ENCODE measurements at regions not wholly inside any gene's neighbourhood (a gene's known extent, or its start where the extent isn't known, plus 50 kb on each side); places are given as distances from the start of the nearest gene placed in this dataset.

DNA sequence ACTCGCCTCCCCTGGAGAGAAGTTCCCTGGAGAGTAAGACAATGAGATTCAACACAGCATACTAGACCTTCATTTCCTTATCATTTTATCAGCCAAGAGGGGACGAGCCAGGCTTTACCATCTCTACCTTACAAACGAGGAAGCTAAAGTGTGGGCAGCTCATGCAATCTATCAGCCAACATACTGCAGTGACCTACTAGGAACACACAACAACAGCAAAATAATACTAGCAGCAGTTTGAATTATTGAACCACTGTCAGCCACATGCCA lies 60.0 kb upstream of the TEX51 start:
- Histone ChIP-seq H3K9me3 (no peaks in the 10 kb centered on the region), H3K4me1 (peaks cover 0 to 4% (median 0%) of the 10 kb centered on the region in 3 donors), H3K27me3 (no peaks in the 10 kb centered on the region), H3K4me3 (no peak overlapping the region), H3K27ac (no peak overlapping the region), H3K36me3 (no peaks in the 10 kb centered on the region)
- no peak for ATAC-seq
- WGBS, 2 donors (ENCODE audit: low coverage in 1 of 2), result 12 to 28% methylated on average over 3 of the region's 3 CpGs
- no peak for TF ChIP-seq POLR2AphosphoS5 (IDR thresholded peaks at IDR 0.05)
- no peak for TF ChIP-seq EP300 (IDR thresholded peaks at IDR 0.05)
- TF ChIP-seq POLR2A (IDR thresholded peaks at IDR 0.05), result no peak
- TF ChIP-seq, protein P1, sequence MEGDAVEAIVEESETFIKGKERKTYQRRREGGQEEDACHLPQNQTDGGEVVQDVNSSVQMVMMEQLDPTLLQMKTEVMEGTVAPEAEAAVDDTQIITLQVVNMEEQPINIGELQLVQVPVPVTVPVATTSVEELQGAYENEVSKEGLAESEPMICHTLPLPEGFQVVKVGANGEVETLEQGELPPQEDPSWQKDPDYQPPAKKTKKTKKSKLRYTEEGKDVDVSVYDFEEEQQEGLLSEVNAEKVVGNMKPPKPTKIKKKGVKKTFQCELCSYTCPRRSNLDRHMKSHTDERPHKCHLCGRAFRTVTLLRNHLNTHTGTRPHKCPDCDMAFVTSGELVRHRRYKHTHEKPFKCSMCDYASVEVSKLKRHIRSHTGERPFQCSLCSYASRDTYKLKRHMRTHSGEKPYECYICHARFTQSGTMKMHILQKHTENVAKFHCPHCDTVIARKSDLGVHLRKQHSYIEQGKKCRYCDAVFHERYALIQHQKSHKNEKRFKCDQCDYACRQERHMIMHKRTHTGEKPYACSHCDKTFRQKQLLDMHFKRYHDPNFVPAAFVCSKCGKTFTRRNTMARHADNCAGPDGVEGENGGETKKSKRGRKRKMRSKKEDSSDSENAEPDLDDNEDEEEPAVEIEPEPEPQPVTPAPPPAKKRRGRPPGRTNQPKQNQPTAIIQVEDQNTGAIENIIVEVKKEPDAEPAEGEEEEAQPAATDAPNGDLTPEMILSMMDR (IDR thresholded peaks at IDR 0.05), result no peak

DNA sequence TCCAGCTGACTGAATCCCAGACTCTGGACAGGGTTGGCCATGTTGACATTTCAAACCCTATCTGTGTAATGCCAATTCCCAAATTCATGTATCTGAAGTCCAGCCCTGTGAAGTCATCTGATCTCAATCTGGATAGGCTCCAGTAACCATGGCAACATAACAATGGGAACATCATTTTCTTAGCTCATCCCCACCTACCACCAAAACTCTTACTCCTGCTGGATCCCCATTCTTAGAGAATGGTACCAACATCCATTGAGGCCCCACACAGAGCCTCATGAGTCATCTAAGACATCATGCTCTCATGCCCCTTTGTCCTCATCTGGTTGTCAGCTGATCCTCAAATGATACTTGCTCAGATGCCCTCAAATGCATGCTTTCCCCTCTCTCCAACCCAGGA lies 58.9 kb upstream of the TEX51 start:
- no peaks in the 10 kb centered on the region for H3K27me3 ChIP-seq
- peaks cover 0 to 4% (median 0%) of the 10 kb centered on the region in 3 donors for H3K4me1 ChIP-seq
- no peaks in the 10 kb centered on the region for H3K36me3 ChIP-seq
- no peak for ATAC-seq
- H3K9me3 ChIP-seq, result no peaks in the 10 kb centered on the region
- TF ChIP-seq POLR2AphosphoS5 (IDR thresholded peaks at IDR 0.05), result no peak
- no peak for TF ChIP-seq POLR2A (IDR thresholded peaks at IDR 0.05)
- TF ChIP-seq EP300 (IDR thresholded peaks at IDR 0.05), result no peak
- TF ChIP-seq, protein P1 (IDR thresholded peaks at IDR 0.05), result no peak
- no peak overlapping the region for H3K27ac ChIP-seq
- no peak overlapping the region for H3K4me3 ChIP-seq

DNA sequence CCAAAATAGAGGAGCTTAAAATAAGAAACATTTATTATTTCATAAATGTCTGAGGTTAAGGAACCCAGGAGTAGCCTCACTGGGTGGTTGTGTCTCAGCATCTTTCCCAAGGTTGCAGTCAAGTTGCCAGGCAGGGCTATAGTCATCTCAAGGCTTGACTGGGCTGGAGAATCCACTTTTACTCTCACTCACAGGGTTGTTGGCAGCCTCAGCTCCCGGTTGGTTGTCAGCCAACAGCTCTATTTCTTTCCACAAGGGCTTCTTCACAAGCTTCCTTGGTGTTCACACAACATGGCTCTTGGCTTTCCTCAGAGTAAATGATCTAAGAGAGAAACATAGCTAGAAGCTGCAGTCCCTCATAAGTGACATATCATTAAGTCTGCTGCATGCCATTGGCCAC lies 55.6 kb upstream of the TEX51 start:
- H3K27ac ChIP-seq, result no peak overlapping the region
- WGBS, 2 donors (ENCODE audit: low coverage in 1 of 2), result 60% methylated on average over 1 of the region's 1 CpG; no CpG with 5 or more reads in 1 of the 2 donors

DNA sequence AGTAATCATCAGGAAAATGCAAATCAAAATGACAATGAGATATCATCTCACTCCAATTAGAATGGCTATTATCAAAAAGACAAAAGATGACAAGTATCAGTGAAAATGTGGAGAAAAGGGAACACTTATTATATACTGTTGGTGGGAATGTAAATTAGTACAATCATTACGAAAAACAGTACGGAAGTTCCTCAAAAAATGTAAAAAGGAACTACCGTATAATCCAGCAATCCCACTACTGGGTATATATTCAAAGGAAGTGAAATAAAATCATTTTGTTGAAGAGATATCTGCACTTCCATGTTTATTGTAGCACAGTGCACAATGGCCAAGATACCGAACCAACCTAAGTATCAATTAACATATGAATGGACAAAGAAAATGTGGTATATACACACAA lies 52.4 kb upstream of the TEX51 start:
- WGBS, 2 donors (ENCODE audit: low coverage in 1 of 2), result 89% methylated on average over 3 to 4 of the region's 4 CpGs
- TF ChIP-seq EP300 (IDR thresholded peaks at IDR 0.05), result no peak
- TF ChIP-seq, protein P1 (IDR thresholded peaks at IDR 0.05), result no peak
- TF ChIP-seq POLR2AphosphoS5 (IDR thresholded peaks at IDR 0.05), result no peak
- no peaks in the 10 kb centered on the region for H3K9me3 ChIP-seq
- H3K36me3 ChIP-seq, result no peaks in the 10 kb centered on the region
- H3K4me3 ChIP-seq, result no peak overlapping the region
- H3K27me3 ChIP-seq, result no peaks in the 10 kb centered on the region
- H3K4me1 ChIP-seq, result no peaks in the 10 kb centered on the region
- ATAC-seq, result no peak
- no peak overlapping the region for H3K27ac ChIP-seq

More for the DNA sequence above, 55.6 kb upstream of the TEX51 start:
- H3K36me3 ChIP-seq, result no peaks in the 10 kb centered on the region
- H3K4me1 ChIP-seq, result peaks cover 0 to 4% (median 0%) of the 10 kb centered on the region in 3 donors
- no peak overlapping the region for H3K4me3 ChIP-seq
- ATAC-seq, result no peak
- no peaks in the 10 kb centered on the region for H3K27me3 ChIP-seq
- no peaks in the 10 kb centered on the region for H3K9me3 ChIP-seq
- TF ChIP-seq, protein P1 (IDR thresholded peaks at IDR 0.05), result no peak
- TF ChIP-seq POLR2A (IDR thresholded peaks at IDR 0.05), result no peak
- no peak for TF ChIP-seq POLR2AphosphoS5 (IDR thresholded peaks at IDR 0.05)
- TF ChIP-seq EP300 (IDR thresholded peaks at IDR 0.05), result no peak
